H1 (cell line): ENCODE measurements at regions not wholly inside any gene's neighbourhood (a gene's known extent, or its start where the extent isn't known, plus 50 kb on each side); places are given as distances from the start of the nearest gene placed in this dataset.

Source experiments
- CHD2 ChIP-seq: IDR thresholded peaks from 2 replicates; pipeline ENCODE4 v1.6.1; 2012; ENCODE audit warnings: low read length, improper control_type of control experiment
- RXRA ChIP-seq: IDR thresholded peaks from 2 replicates; pipeline ENCODE4 v1.6.1; 2011; ENCODE audit warnings: low read depth, mild to moderate bottlenecking, low read length, moderate library complexity; ENCODE audit not compliant: insufficient read depth
- SIN3A ChIP-seq, 2 experiments: IDR thresholded peaks in 1 of 2; conservative IDR thresholded peaks in 1 of 2; 2 replicates each; pipeline ENCODE4 v1.6.1; 2011 to 2012; ENCODE audit warnings: low read length in 2 of 2, improper control_type of control experiment in 1 of 2, low read depth in 1 of 2, mild to moderate bottlenecking in 1 of 2
- TEAD4 ChIP-seq: IDR thresholded peaks from 2 replicates; pipeline ENCODE4 v1.6.1; 2012; ENCODE audit warnings: low read depth, low read length, inconsistent platforms, mixed read lengths

- TF ChIP-seq TEAD4 (no peak), SIN3A (conservative IDR thresholded peaks at IDR 0.05 in 1 of 2, IDR thresholded peaks at IDR 0.05 in 1 of 2; ENCODE audit: low read depth in 1 of 2, low read length in 2 of 2) (no peak), RXRA (no peak), CHD2 (no peak)
Measured at GRCh38 chr2:107094450-107094986, 208.6 kb upstream of the ST6GAL2 start.
